HG03575 (cell line): ENCODE measurements at regions not wholly inside any gene's neighbourhood (a gene's known extent, or its start where the extent isn't known, plus 50 kb on each side); places are given as distances from the start of the nearest gene placed in this dataset.

Source experiments
- ATAC-seq: cut with Tn5 transposase; IDR thresholded peaks from one replicate; pipeline ENCODE4 v1.9.1; 2021; ENCODE audit not compliant: unreplicated experiment, insufficient number of reproducible peaks, low FRiP score; ENCODE audit errors: extremely low read depth

DNA sequence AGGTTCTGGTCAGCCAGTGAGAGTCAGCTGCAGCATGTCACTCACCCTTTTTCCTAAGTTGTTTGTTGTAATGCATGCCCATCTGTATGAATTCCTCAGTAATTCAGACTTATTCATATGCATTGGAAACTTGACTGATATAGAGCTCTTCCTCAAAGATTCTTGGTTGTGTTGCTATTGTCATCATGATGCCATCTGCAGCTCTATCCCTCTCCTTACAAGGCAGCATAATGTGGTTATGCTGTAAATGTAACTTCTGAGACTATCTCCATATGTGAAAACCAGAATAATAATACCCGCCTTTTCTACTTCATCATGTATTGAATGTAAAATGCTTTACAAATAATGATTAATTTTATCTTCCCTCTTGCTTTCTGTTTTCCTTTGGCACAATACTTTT, 252.6 kb upstream of the MTPN start:
- ATAC-seq = no peak

DNA sequence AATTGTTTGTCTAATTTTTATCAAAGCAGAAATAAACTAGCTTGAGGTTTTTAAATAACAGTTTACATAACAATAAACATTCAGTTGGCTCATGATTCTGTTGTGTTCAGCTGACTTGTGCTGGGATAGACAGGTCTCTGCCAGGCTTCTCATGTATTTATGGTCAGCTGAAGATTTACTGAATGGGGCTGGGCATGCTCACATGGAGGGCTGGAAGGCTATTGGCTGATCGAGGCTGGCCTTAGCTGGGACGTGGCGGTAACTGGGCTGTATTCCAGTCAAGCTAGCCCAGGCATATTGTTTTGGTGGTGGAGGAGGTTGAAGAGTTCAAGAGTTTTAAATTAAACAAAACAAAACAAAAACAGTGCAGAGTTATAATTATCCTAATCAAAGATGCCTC, 251.0 kb upstream of the MTPN start:
- no peak for ATAC-seq

DNA sequence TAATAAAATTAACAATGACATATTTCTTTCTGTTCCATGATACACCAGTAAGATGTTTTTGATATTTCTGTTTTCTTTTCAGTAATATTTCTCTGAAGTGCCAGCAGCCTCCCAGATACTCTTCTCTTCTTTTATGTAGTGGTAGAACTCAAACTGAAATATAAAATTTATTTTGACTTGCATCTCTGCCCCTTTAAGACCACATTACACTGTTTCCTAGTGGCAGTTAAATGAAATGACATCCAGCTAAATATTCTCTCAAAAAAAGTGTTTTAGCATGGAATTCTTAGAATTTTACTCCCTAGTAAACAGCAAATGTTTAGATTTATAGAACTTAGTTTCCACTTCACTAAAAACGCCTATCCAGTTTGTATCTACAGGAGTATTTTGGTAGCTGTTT, 237.2 kb upstream of the MTPN start:
- no peak for ATAC-seq

DNA sequence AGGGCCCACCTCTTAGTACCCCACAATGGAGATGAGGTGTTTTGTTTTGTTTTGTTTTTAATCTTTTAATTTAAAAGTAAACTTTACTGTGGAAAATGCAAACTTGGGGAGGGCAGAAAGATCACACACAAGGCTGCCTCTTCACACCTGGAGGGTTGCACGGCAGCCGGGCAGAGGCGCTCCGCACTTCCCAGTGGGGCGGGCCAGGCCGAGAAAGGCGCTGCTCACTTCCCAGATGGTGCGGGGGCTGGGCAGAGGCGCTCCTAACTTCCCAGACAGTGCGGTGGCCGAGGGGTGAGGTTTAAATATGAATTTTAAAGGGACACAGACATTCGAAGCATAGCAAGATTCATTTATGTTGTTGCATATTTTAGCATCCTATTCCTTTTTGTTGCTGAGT, 235.9 kb upstream of the MTPN start:
- ATAC-seq = no peak

DNA sequence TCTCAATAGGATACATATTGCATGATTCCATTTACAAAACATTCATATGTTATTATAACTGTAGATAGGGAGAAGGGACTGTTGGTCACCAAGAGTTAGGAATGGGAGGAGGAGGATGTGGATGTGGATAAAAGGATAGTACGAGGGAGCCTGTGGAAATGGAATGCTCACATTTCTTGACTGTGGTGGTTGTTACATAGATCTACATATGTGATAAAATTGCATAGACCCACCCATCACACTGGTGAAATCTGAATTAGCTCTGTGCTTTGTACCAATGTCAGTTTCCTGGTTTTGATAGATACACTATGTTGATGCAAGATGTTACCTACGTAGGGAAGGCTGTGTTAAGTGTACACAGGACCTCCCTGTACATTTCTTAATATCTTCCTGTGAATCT, 233.5 kb upstream of the MTPN start:
- no peak for ATAC-seq

DNA sequence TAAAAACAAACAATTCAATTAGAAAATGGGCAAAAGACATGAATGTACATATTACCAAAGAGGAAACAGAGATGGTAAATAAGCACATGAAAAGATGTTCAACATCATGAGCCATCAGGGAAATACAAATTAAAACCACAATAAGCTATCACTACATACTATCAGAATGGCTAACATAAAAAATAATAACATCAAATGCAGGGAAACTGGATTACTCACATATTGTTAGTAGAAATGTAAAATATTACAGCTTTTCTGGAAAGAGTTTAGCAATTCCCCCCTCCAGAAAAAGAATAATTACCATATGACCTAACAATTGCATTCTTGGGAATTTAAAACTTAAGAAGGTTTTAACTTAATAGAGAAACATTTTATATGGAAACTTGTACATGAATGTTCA, 232.9 kb upstream of the MTPN start:
- ATAC-seq = no peak

DNA sequence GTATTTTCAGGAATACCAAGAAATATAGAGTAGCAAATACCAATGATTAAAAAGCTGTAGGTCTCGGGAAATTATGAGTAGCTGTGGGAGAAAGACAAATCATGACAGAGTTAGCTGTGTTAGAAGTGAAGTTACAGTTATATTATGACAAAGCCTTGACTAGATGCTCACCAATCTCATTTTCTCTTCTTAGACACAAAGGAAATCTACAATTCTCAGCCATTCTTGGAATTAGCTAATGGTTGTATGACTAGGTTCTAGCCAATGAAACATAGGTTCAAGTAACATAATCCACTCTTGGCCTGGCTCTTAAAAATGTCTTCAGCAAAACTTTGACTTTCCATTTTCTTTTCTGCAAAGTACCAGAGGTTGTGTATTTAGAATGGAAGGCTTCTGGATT, 228.8 kb upstream of the MTPN start:
- ATAC-seq = no peak

DNA sequence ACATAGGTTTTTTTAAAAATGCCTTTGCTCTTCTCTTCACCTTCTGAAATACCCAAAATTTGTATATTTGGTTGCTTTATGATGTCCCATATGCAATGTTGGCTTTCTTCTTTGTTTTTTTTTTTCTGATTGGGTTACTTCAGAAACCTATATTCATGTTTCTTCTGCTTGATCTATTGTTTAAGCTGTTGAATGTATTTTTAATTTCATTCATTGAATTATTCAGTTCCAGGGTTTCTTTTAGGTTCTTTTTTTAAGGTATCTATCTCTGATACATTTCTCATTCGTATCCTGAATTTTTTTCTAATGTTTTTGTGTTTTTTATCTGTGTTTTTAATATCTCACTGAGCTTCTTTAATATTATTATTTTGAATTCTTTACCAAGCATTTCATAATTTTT, 221.0 kb upstream of the MTPN start:
- no peak for ATAC-seq

DNA sequence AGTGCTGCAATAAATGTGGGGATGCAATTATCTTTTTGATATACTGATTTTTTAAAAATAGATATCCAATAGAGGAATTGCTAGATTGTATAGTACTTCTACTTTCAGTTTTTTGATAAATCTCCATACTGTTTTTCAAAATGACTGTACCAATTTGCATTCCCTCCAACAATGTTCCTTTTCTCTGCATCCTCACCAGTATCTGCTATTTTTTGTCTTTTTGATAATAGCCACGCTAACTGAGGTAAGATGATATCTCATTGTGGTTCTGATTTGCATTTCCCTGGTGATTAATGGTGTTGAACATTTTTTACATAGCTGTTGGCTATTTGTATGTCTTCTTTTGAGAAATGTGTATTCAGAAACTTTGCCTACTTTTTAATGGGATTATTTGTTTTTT, 217.7 kb upstream of the MTPN start:
- ATAC-seq = no peak

DNA sequence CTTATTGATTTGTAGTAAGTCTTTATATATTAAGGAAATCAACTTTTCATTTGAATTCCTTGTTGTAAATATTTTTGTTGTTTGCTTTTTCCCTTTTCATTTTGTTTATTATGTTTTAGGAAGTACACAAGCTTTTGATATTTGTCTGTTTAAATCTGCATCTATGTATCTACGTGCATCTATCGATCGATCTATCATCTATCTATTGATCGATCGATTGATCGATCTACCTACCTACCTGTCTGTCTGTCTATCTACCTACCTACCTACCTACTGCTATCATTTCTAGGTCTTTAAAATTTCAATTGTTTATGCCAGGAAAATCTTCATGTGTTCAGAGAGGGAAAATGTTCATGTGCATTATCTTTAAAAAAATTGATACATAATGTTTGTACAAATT, 216.8 kb upstream of the MTPN start:
- no peak for ATAC-seq

DNA sequence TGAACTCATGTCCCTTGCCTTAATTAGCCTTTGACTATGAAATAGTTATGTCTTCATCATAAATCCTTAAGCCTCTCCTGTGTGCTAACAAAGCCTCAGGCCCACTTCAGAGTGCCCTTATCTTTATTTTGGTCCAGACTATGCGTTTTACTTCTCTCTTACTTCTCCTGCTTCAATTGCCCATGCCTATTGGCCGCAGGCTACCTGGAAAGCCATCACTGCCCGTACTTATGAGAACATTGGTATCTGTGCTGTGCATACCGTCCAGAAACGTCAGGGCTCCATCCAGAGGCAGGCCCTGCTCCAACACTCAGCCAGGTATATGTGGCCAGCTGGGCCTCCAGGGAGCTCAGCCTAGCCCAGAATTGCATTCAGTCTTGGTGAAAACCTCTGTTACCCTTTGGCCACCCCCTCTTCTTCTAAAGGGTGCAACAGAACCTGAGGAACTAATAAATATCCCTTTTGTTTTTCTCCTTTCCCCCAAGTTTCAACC, 212.4 kb upstream of the MTPN start:
- ATAC-seq = no peak

DNA sequence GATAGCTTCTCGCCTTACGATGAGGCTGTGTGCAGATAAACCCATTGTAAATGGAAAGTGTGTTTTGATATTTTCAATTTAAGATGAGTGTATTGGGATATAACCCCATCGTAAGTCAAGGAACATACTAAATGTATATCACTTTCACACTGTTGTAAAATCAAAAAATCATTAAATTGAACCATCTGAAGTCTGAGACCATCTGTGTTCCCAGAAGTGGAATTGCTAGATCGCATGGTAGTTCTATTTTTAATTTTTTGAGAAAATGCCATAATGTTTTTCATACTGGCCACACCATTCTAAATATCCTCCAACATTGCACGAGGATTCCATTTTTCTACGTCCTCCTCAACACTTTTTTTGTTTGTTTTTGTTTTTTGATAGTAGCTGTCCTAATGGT, 209.1 kb upstream of the MTPN start:
- ATAC-seq = no peak

DNA sequence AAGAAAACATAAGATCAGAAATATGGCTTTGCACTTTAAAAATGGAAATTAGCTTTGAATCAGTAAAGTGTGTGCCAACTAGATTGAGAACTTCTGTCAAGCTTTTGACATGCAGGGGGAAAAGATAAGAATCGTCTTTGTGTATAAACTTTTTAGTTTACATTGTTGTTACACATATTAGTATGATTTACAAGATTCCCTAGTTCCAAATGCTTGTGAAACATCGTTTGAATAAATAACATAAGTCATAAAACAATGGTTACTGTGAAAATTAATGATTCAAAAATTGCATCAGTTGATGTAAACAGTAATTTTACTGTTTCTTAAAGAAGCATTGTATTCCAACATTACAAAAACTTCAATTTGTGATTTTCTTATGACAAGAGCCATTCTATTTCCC, 207.6 kb upstream of the MTPN start:
- ATAC-seq = no peak

DNA sequence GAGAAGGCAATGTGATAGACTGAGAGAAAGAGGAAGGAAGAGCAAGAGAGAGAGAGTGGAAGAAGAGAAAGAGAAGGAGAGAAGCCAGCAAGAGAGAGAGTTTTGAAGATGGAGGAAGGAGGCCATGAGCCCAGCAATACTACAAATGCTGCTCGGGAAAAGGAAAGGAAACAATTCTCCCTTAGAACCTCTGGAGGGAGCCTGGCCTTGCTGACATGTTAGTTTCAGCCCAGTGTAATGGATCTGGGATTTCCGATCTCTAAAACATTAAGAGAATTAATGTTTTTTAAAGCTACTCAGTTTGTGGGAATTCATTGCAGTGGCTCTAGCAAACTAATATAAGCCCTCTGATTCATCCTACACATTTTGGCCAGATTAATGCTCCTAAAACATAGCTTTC, 206.8 kb upstream of the MTPN start:
- ATAC-seq = no peak

DNA sequence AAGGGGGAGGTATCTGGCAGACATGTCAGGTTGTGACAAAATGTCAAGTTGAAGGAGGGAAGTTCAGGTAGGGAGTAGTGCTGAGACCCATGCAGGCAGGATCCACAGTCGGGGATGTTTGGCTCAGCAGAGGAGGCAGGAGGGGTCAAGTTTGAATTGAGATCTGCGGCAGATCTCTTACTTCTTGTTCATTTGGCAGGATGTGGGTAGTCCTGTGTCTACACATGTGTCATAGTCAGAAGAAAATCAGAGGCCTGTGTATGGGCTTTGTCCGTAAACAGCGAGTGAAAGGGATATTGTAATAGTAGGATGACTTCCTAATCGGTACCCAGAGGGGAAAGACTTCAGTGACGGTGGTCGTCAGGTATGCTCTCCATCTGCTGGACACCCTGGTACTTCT, 203.8 kb upstream of the MTPN start:
- no peak for ATAC-seq

DNA sequence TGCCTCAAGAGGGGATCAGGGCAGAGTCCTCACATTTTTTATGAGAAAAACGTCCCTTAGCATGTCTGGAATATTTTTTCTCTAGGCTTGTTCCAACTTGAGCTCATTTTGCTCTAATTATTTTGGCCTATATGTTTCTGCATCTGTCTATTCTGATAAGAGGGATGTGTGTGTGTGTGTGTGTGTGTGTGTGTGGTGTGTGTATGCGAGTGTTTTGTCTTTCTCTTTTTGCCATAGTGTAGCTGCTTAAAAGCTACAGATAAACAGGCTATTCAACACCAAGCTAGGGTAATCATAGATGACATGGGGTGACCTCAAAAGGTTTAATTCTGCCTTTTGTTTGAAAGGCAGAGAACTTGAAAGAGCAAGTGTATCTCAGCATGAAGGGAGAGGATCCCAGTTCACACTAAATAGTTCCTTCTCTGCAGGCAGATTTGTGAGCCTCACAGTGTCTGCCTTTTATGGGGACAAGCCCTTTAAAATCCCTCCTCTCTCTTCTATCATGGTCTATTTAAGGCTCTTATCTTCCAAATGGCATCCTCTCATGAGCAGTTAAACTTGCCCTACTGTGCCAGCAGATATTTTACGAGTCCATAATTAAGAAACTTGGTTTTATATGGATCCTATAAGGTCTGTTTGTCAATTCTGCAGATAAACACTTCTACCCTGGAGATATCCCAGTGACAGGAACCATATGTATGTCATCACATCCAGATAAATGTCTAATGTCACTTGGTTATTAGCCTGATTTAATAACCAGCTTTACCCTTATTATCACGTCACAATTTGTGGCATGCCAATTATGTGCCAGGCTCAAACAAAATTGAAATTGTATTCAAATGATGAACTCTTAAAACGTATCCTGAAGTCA, 202.9 kb upstream of the MTPN start:
- no peak for ATAC-seq

DNA sequence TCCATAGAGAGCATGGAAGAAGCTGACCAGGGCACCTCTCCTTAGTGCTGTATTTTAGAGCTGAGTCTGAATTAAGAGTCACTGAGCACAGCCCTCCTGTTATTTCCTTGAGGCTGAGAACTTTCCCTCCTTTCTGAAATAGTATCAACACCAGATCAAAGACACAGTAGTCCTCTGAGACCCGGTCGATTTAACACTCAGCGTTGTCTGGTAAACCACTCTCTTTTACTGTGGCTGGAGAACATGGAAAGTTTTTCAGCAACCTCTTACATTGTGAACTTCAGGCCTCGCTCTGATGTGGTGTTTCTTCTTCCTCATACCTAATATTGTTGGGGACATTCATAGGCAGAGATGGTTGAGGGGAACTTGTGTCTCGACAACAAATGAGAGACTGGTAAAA, 202.0 kb upstream of the MTPN start:
- no peak for ATAC-seq

DNA sequence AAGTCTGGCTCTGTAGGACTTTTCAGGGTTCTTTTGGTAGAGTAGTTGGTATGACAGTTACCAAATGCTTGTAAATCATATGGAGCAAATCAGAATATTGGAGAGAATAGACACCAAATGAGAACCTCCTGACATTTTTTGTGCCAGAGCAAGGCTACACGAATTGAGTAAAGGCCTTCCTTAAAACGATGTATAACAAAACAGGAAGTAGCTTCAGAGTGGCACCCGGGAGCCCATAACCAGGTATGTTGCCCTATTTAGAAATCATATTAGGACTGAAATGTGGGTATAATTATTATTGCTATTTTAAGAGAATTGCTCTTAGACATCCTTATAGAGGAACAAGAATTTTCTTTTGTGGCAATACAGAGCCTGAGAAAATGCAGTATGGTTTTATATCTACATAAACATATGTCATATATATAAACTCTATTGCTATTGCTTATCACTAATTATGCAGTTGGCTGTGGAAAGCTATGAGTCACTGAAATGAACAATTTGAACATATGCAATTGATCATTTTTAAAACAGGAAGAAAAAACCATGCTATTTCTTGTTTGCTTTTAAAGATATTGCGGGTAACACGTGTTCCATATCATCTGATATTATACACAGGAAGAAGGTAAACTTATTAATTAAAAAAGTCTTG, 197.4 kb upstream of the MTPN start:
- ATAC-seq = no peak

DNA sequence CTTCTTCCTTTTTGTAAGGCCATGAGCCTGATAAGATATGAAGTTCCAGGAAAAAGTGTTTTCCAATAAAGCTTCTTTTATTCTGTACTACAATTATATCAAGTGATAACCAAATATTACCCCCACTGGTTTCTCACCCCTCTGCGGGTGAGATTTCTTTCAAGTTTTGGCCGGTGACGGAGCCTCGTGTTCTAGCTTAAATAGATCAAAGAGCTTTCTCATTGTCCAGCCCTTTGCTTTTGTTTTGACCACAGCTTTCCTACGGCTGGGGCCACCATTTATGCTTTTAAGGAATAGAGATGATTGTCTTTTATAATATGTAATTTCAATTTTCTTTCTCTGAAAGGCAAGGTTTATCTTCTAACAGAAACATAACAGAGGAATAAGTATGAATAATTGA, 196.7 kb upstream of the MTPN start:
- no peak for ATAC-seq

DNA sequence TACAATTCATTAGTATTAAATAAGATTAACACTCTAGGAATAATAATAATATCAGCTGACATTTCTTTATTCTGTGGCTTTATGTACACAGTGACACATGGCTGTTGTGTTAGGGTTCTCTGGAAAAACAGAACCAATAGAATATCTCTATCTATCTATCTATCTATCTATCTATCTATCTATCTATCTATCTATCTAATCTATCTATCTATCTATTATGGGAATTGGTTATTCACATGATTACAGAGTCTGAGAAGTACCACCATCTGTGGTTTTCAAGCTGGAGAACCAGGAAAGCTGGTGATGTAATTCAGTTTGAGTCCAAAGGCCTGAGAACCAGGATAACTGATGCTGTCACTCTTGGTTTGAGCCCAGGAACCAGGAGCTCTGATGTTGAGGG, 194.1 kb upstream of the MTPN start:
- ATAC-seq = no peak

DNA sequence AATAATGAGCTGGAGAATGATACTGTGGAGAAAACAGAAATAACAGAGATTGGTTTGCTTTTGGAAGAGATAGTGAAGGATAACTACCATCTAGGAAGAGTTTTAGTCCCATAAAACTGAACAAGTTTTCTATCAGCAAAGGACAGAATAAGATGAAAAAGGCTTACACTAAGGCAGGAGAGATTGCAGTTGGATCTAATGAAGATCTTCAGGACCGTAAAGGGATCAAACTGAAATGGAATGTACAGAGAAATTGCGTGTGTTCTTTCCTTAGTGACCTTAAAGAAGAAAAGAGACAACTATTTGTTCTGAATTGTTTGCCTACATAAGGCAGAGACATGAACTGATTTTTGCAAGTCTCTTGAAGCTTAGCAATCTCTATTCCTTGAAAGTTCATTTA, 191.7 kb upstream of the MTPN start:
- no peak for ATAC-seq
